ENCODE measurements at regions not wholly inside any gene's neighbourhood (a gene's known extent, or its start where the extent isn't known, plus 50 kb on each side); places are given as distances from the start of the nearest gene placed in this dataset.
"Not testable (repeated sequence)": the region's sequence is repeated elsewhere in the genome, so short reads cannot be mapped to it uniquely, and the experiment has no call there.

- peak; percentile 2 to 54 (median 13) for DNase-seq
Measured at GRCh38 chr14:30375296-30375892, 183.6 kb upstream of the G2E3 start.

- no peak for DNase-seq
Measured at GRCh38 chr14:30381861-30382480, 177.0 kb upstream of the G2E3 start.

GRCh38 chr14:30385925-30386324, 173.0 kb upstream of the G2E3 start:
- no peak for DNase-seq

- DNase-seq: no peak
Measured at GRCh38 chr14:30387871-30388270, 171.1 kb upstream of the G2E3 start.

GRCh38 chr14:30389134-30389876, 169.7 kb upstream of the G2E3 start:
- DNase-seq: no peak

- DNase-seq: no peak
Measured at GRCh38 chr14:30389877-30390385, 169.0 kb upstream of the G2E3 start.

- DNase-seq: no peak
Measured at GRCh38 chr14:30395065-30395464, 163.9 kb upstream of the G2E3 start.

GRCh38 chr14:30402846-30403245, 156.1 kb upstream of the G2E3 start:
- DNase-seq: no peak

GRCh38 chr14:30403791-30404190, 155.2 kb upstream of the G2E3 start:
- no peak for DNase-seq

- DNase-seq: not testable (repeated sequence)
Measured at GRCh38 chr14:30409508-30410015, 149.4 kb upstream of the G2E3 start.

- DNase-seq: no peak
Measured at GRCh38 chr14:30410986-30411385, 148.0 kb upstream of the G2E3 start.

- DNase-seq: not testable (repeated sequence)
Measured at GRCh38 chr14:30413184-30413583, 145.8 kb upstream of the G2E3 start.

- DNase-seq: no peak
Measured at GRCh38 chr14:30417121-30417520, 141.8 kb upstream of the G2E3 start.

GRCh38 chr14:30417999-30418398, 141.0 kb upstream of the G2E3 start:
- no peak for DNase-seq

GRCh38 chr14:30419037-30419436, 139.9 kb upstream of the G2E3 start:
- DNase-seq: no peak

- DNase-seq: no peak
Measured at GRCh38 chr14:30420515-30420914, 138.4 kb upstream of the G2E3 start.

- DNase-seq: no peak
Measured at GRCh38 chr14:30426463-30426862, 132.5 kb upstream of the G2E3 start.

GRCh38 chr14:30427401-30427800, 131.6 kb upstream of the G2E3 start:
- DNase-seq: no peak

- DNase-seq: no peak
Measured at GRCh38 chr14:30427846-30428245, 131.1 kb upstream of the G2E3 start.

- no peak for DNase-seq
Measured at GRCh38 chr14:30431552-30431951, 127.4 kb upstream of the G2E3 start.

GRCh38 chr14:30440961-30441360, 118.0 kb upstream of the G2E3 start:
- no peak for DNase-seq

- no peak for DNase-seq
Measured at GRCh38 chr14:30443368-30444007, 115.5 kb upstream of the G2E3 start.

- DNase-seq: no peak
Measured at GRCh38 chr14:30444451-30444850, 114.5 kb upstream of the G2E3 start.

Measured in stimulated activated naive CD4-positive, alpha-beta T cell (primary cell).